Activated naive CD4-positive, alpha-beta T cell treated with anti-CD3 and anti-CD28 coated beads, Interleukin-2, amount 10 ng/mL, durations not matched to agents 7 days and 5 days (primary cell): ENCODE measurements at regions not wholly inside any gene's neighbourhood (a gene's known extent, or its start where the extent isn't known, plus 50 kb on each side); places are given as distances from the start of the nearest gene placed in this dataset.
"Not testable (repeated sequence)": the region's sequence is repeated elsewhere in the genome, so short reads cannot be mapped to it uniquely, and the experiment has no call there.

Source experiments
- CTCF ChIA-PET: fragments of 350-600 bp; sonication (Branson Sonifier 250); formaldehyde crosslinking; loops from one replicate; lab custom pipeline; 2021; ENCODE audit warnings: antibody characterized with exemption; lab: Charles Lee
- DNase-seq: peaks from one replicate; pipeline ENCODE4 v3.0.0-alpha.2; 2020
- H3K27ac Mint-ChIP-seq: one replicate; pipeline ENCODE4 v1.8.0; 2021; ENCODE audit warnings: mild to moderate bottlenecking, moderate library complexity, mixed read lengths
- H3K27me3 Mint-ChIP-seq: one replicate; pipeline ENCODE4 v1.8.0; 2021; ENCODE audit warnings: mild to moderate bottlenecking, mixed read lengths
- H3K36me3 Mint-ChIP-seq: one replicate; pipeline ENCODE4 v1.8.0; 2021; ENCODE audit warnings: mixed read lengths
- H3K4me1 Mint-ChIP-seq: one replicate; pipeline ENCODE4 v1.8.0; 2021; ENCODE audit warnings: mixed read lengths
- H3K4me3 Mint-ChIP-seq: one replicate; pipeline ENCODE4 v1.8.0; 2021; ENCODE audit warnings: mild to moderate bottlenecking, moderate library complexity, mixed read lengths
- H3K9me3 Mint-ChIP-seq: one replicate; pipeline ENCODE4 v1.8.0; 2021; ENCODE audit warnings: mixed read lengths

DNA sequence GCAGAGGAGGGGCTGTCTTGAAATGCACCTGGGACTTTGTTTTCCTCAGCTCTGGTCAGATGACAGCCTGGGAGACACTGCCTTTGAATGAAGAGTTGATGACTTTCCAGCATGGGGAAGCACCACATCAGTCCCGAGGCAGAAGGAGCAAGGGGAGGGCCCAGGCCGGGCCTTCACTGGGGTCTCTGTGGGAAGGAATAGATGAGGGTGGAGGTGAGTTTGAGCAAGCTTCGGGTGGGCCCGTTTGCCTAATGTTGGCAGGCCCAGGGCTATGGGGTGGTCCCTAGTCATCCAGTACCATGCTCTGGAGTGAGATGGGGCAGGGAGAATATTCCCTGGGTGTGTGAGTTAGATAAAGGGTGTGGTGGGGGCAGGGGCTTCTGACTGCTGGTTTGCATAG is 100.4 kb upstream of the RUFY1 start:
- H3K27ac Mint-ChIP-seq, H3K4me3 Mint-ChIP-seq, CTCF ChIA-PET, H3K4me1 Mint-ChIP-seq, H3K9me3 Mint-ChIP-seq, DNase-seq, H3K27me3 Mint-ChIP-seq, H3K36me3 Mint-ChIP-seq: not testable (repeated sequence)

DNA sequence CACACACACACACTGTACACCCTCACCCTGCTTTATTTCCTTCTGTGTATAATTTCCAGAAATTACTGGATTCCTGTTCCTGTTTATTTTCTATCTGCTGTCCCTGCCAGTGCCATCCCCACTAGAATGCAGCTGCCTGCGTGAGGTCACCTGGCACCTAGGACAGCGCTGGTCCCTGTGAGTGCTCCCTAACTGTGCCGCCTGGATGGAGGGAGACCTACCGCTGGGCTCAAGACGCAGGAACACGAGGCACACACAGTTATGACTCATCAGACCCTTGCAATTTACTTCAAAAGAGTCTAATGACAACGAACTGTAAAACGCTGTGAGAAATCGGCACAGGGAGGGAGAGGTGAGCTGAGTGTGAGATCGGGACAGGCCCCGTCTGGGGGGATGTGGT is 102.1 kb upstream of the RUFY1 start:
- DNase-seq, H3K9me3 Mint-ChIP-seq, H3K4me1 Mint-ChIP-seq, H3K27me3 Mint-ChIP-seq, H3K27ac Mint-ChIP-seq, H3K36me3 Mint-ChIP-seq, CTCF ChIA-PET, H3K4me3 Mint-ChIP-seq: not testable (repeated sequence)

DNA sequence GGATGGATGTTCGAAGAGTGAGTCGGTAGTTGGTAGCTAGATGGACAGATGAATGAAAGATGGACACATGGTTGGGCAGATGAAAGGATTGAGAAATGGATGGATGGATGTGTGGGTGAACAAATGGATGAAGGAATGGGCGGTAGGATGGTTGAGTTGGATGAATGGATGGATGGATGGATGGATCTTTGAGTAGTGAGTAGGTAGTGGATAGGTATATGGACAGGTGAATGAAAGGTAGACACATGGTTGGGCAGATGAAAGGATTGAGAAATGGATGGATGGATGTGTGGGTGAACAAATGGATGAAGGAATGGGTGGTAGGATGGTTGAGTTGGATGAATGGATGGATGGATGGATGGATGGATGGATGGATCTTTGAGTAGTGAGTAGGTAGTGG is 97.0 kb upstream of the ADAMTS2 start:
- not testable (repeated sequence) for H3K36me3 Mint-ChIP-seq, DNase-seq, H3K27me3 Mint-ChIP-seq, H3K4me1 Mint-ChIP-seq, H3K4me3 Mint-ChIP-seq, H3K27ac Mint-ChIP-seq, H3K9me3 Mint-ChIP-seq
- CTCF ChIA-PET = interaction anchor here (0.6 kb wide), 1 partner anchor 395 kb away, joined by 3 read pairs; no protein-coding TSS in a partner anchor

DNA sequence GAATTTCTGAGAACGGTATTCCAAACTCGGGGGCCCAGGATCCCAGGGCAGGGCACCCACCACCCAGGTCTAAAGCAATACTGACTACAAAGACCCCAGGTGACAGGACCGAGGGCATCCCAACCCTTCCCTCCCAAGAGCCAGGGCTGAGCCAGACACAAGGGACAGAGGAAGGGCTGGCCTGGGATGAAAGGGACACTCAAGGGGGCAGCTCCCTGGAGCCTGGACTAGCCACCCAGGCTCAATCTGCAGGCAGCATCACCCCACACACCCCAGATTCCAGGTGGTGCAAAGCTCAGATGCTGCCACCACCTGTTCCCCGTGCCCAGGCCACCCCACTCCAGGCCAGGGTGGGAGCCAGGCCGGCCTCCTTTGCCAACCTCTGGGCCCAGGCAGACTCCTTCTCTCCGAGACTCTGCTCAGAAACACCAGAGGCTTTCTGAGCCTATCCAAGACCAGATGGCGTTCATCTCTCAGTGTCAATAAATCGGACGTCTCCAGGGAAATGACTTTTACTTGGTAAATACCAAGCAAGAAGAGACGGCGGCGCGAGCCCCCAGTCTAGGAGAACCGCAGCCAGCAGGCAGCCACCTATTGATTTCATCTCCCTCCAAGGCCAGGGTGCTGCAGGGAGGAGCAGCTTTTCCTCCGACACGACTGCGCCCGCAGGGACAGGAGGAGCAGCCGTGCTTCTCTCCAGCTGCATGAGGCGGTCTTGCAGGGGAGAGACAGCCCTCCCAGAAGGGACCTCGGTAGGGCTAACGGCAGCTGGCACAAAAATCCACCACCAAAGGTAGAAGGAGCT is 94.1 kb upstream of the ADAMTS2 start:
- no peaks in the 10 kb centered on the region for H3K4me1 Mint-ChIP-seq
- H3K4me3 Mint-ChIP-seq = no peak overlapping the region
- CTCF ChIA-PET = no interaction called here
- peaks cover 8% of the 10 kb centered on the region for H3K9me3 Mint-ChIP-seq
- no peak for DNase-seq
- no peaks in the 10 kb centered on the region for H3K36me3 Mint-ChIP-seq
- no peaks in the 10 kb centered on the region for H3K27me3 Mint-ChIP-seq
- no peak overlapping the region for H3K27ac Mint-ChIP-seq

DNA sequence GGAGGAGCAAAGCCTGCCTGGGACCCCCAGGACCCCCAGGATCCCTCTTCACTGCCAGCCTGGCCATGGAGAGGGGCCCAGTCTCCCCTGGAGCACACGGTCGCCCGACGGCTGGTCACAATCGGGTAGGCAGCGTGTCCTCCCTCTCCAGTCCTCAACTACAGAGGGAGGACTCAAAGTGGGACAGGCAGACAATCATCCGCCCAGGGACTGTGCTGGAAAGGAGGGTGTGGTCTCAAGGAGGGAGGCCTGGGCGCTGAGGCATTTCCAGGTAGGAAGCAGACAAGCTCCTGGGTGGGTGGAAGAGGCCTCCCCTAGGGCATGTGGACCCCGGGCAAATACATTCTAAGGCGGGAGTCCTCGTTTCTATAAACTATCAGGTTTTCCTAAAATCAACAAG is 93.2 kb upstream of the ADAMTS2 start:
- no peak overlapping the region for H3K27ac Mint-ChIP-seq
- no peaks in the 10 kb centered on the region for H3K36me3 Mint-ChIP-seq
- H3K27me3 Mint-ChIP-seq = no peaks in the 10 kb centered on the region
- no peak for DNase-seq
- CTCF ChIA-PET = no interaction called here
- H3K4me3 Mint-ChIP-seq = no peak overlapping the region
- no peaks in the 10 kb centered on the region for H3K4me1 Mint-ChIP-seq
- H3K9me3 Mint-ChIP-seq = peaks cover 10% of the 10 kb centered on the region

DNA sequence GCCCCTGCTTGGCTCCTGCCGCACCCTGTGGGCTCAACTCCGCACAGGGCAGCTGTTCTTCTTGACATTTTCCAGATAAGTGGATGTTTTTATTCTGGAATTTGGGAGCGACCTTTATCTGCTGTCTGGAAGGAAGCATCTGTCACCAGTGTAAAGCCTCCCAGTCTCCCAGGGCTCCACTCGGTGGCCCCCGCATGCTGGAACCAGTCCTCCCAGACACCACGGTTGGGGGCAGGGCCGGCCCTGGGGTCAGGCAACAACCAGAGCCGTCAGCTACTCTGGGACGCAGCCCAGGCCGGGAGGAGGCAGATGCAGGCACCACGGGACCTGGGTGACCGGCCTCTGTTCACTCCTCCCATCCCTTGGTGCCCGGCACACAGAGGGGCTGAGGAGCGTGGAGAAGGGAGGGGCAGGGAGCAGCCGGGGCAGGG is 92.8 kb upstream of the ADAMTS2 start:
- Mint-ChIP-seq H3K9me3 (peaks cover 12% of the 10 kb centered on the region), H3K4me1 (no peaks in the 10 kb centered on the region), H3K36me3 (no peaks in the 10 kb centered on the region), H3K27ac (no peak overlapping the region), H3K27me3 (no peaks in the 10 kb centered on the region), H3K4me3 (no peak overlapping the region)
- CTCF ChIA-PET = no interaction called here
- DNase-seq = no peak

DNA sequence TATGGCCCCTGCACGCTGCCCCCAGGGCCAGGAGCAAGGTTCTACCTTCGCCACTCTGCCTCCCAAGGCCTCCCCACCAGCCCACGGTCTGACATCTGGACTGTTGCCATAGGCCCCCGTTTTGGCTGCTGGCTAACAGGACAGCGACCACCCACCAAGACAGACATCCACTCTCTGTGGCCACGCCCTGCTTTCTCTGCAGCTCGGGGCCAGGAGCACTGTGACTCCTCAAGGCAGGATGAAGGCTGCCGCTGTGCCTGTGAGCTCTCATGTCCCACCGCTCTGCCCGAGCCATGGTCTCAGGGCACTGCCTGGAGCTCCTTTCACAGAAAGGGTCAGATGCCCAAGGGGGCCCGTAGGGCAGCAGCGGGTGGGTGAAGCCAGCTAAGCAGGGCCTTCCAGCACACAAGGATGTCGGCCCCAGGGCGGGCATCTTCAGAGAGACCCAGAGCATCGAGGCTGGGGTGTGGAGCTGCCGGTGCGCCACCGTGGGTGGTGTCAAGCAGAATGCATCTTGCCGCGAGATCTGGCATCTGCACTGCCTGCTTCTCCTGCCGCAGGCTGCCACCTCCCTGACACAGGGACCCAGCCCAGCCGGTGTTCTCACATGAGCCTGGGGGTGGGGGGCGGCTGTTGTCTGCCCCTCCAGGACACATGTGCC is 92.2 kb upstream of the ADAMTS2 start:
- Mint-ChIP-seq H3K4me3 (no peak overlapping the region), H3K27ac (no peak overlapping the region), H3K4me1 (no peaks in the 10 kb centered on the region), H3K36me3 (no peaks in the 10 kb centered on the region), H3K9me3 (peaks cover 11% of the 10 kb centered on the region), H3K27me3 (no peaks in the 10 kb centered on the region)
- no peak for DNase-seq
- CTCF ChIA-PET = no interaction called here

DNA sequence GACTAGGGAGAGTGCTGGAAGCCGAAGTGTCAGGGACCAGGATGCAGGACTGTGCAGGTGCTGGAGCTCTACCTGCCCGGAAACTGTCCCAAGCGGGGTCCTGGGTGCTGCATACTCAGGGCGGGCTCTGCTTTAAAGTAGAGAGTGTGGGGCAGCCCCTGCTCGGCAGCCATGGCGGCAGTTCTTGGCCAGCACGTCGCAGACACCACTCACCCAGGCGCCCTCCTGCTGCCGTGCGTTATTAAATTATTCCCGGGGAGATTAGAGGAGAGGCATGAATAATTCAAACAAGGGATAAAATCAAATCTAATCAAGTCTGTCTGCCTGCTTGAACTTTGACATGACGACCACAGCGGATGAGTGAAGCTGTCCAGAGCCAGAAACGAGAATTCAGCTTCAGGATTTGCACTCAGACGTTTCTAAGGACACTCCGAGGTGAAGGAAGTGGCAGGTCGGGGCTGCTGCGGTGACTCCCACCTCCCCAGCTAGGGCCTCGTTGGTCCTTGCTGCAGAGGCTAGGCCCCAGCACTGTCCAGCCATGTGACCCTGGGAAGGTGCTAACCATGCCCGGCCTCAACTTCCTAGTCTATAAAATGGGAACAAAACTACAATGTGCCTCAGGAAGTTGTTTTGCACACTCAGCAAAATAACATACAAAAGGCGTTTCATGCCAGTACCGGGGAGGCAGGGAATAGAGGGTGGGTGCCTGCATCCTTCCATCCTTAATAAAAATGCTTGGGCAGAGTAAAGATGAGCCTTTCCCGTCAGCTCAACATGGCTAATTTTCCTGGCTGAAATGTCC is 91.3 kb upstream of the ADAMTS2 start:
- Mint-ChIP-seq H3K4me3 (no peak overlapping the region), H3K27ac (no peak overlapping the region), H3K36me3 (no peaks in the 10 kb centered on the region), H3K9me3 (peaks cover 7% of the 10 kb centered on the region), H3K4me1 (no peaks in the 10 kb centered on the region), H3K27me3 (no peaks in the 10 kb centered on the region)
- no peak for DNase-seq
- CTCF ChIA-PET = no interaction called here

DNA sequence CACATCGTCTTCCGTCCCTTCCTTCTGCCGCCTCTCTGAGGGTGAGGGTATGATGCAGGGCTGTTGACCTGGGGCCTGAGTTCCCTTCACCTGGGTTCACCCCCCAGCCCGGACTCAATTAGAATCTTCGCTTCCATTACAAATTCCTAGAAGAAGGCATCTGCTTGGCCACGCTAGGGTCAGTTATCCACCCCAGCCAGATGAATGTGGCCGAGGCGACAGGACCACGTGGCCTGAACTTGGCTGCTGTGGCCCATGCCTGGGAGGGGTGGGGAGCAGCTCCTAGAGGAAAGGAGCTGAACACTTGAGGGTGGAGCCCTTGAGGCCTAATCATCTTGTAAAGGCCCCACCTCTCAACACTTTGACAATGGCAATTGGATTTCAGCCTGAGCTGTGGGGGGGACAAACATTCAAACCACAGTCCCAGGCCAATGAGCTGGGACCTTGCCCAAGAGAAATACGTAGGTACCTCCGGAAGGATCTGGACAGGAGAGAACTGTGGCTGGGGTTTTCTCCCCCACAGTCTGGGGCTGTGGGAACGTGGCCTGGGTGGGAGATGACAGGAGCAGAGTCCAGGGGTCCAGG is 90.6 kb upstream of the ADAMTS2 start:
- Mint-ChIP-seq H3K36me3 (no peaks in the 10 kb centered on the region), H3K27me3 (no peaks in the 10 kb centered on the region), H3K4me3 (no peak overlapping the region), H3K9me3 (peaks cover 7% of the 10 kb centered on the region), H3K4me1 (no peaks in the 10 kb centered on the region), H3K27ac (no peak overlapping the region)
- CTCF ChIA-PET = no interaction called here
- no peak for DNase-seq

DNA sequence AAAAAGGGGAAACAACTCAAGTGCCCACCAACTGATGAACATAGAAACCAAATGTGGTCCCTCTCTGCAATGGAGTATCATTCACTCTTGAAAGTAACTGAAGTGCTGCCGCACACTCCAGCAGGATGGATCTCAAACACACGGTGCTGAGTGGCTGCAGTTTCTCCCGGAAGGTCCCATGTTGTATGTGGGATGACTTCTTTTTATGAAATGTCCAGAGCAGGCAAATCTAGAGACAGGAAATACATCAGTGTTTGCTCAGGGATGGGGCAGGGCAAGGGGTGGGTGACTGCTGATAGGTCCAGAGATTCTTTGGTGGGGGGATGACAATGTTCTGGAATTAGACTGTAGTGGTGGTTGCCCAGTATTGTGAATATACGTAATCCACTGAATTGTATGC is 89.9 kb upstream of the ADAMTS2 start:
- CTCF ChIA-PET = no interaction called here
- H3K4me3 Mint-ChIP-seq = no peak overlapping the region
- H3K4me1 Mint-ChIP-seq = no peaks in the 10 kb centered on the region
- no peak for DNase-seq
- no peak overlapping the region for H3K27ac Mint-ChIP-seq
- no peaks in the 10 kb centered on the region for H3K27me3 Mint-ChIP-seq
- H3K36me3 Mint-ChIP-seq = no peaks in the 10 kb centered on the region
- H3K9me3 Mint-ChIP-seq = peaks cover 7% of the 10 kb centered on the region

DNA sequence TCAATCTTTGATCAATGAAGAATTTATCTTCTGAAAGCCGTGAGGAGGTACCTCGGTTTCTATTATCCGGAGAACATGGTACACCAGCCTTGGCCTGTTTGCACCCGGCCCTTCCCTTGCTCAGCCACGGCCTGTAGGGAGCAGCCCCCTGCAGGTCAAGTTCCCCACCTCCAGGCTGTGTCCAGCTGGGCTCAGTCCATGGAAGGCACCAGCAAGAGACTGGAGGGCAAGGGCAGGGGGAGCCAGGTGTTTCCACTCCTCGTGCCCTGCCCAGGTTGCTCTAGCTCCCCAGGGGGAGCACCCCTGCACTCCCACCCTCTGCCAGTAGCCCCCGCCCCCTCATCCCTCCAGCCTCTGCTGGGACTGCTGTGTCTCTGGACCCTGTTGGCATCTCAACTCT is 87.3 kb upstream of the ADAMTS2 start:
- H3K4me3 Mint-ChIP-seq = no peak overlapping the region
- H3K27me3 Mint-ChIP-seq = no peaks in the 10 kb centered on the region
- no peaks in the 10 kb centered on the region for H3K36me3 Mint-ChIP-seq
- CTCF ChIA-PET = no interaction called here
- no peak overlapping the region for H3K27ac Mint-ChIP-seq
- no peak for DNase-seq
- H3K9me3 Mint-ChIP-seq = peaks cover 7% of the 10 kb centered on the region
- no peaks in the 10 kb centered on the region for H3K4me1 Mint-ChIP-seq

DNA sequence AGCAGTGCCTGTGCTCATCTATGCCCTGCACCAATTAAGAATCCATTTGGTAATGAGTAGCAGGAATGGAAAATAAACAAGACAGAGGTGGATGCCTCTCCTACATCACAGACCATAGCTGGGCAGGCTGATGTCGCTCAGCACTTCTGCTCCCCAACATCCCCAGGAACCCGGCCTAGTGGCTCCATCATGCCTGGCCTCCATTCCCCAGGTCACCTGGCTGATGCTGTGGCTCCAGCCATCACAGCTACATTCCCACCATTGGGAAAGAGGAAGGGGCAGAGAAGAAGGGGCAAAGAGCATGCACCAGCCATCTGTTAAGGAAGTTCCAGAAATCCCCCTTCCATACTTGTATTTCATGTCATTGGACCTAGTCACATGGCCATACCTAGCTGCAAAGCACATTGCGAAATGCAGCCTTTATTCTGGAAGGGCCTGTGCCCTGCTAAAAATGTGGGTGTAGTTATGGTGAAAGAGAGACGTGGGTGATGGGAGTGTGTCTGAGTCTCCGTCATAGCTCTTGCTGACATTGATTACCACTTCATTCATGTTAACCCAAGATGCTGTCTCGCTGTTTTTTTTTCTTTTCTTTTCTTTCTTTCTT is 86.1 kb upstream of the ADAMTS2 start:
- CTCF ChIA-PET = no interaction called here
- Mint-ChIP-seq H3K9me3 (peaks cover 7% of the 10 kb centered on the region), H3K27me3 (no peaks in the 10 kb centered on the region), H3K36me3 (no peaks in the 10 kb centered on the region), H3K4me3 (no peak overlapping the region), H3K4me1 (no peaks in the 10 kb centered on the region), H3K27ac (no peak overlapping the region)
- DNase-seq = no peak

DNA sequence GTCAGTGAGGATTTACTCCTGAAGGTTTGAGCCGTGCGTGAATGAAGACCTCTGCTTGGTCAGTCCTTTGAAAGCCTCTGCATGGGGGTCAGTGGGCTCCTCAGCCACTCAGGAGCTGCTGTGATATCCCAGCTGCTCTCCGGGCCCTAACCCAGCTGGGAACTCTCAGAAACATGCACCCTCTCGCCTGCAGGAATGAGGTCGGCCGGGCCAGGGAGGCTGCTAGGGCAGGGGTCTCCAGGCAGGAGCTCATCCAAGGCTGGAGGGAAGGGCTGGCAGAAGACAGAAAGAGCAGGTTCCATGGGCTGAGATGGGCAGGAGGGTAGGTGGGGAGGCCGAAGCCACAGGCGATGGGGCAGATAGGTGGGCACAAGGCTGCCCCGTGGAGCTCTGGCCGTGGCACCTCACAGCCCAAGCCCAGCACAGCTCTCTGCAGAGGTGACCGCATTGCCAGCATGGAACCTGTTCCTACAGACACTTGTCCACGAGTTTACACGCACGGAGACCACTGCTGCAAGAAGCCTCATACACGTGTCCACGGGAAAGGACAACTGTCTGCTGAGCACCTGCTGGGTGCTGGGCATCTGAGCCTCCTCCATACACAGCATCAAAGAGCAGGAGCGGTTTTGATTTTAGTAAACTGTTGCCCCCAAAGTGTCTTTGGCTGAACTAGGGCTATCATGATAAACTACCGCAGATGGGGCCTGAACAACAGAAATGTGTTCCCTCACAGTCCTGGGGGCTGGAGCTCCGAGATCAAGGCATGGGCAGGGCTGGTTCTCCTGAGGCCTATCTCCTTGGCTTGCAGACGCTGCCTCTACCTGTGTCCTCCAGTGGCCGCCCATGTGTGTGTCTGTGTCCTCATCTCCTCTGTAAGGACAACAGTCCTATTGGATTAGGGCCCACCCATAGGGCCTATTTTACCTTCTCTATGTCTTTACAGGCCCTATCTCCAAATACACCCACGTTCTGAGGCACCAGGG is 85.2 kb upstream of the ADAMTS2 start:
- Mint-ChIP-seq H3K27me3 (no peaks in the 10 kb centered on the region), H3K27ac (no peak overlapping the region), H3K4me1 (no peaks in the 10 kb centered on the region), H3K36me3 (no peaks in the 10 kb centered on the region), H3K4me3 (no peak overlapping the region), H3K9me3 (peaks cover 7% of the 10 kb centered on the region)
- no peak for DNase-seq
- CTCF ChIA-PET = no interaction called here
